ENCODE measurements at regions not wholly inside any gene's neighbourhood (a gene's known extent, or its start where the extent isn't known, plus 50 kb on each side); places are given as distances from the start of the nearest gene placed in this dataset.

GRCh38 chr5:174491265-174491664, 233.1 kb upstream of the MSX2 start:
- in situ Hi-C loops (cut with MboI): no loop called here
- RAD21 ChIA-PET (ENCODE audit: unreplicated experiment): no interaction called here
- Histone ChIP-seq H3K4me1 (ENCODE audit: control insufficient read depth, insufficient read depth, low read length) (no peaks in the 10 kb centered on the region), H2AFZ (ENCODE audit: control insufficient read depth, low read depth, low read length) (no peak overlapping the region), H3K27me3 (replicated peaks in 1 of 2; ENCODE audit: control insufficient read depth in 2 of 2, insufficient read depth in 2 of 2, low read length in 1 of 2) (no peaks in the 10 kb centered on the region), H3K4me3 (no peak overlapping the region), H4K20me1 (ENCODE audit: control insufficient read depth, insufficient read depth) (no peaks in the 10 kb centered on the region), H3K27ac (ENCODE audit: control insufficient read depth, insufficient read depth) (no peak overlapping the region), H3K79me2 (ENCODE audit: control insufficient read depth, insufficient read depth, low read length) (no peaks in the 10 kb centered on the region), H3K9me3 (replicated peaks; ENCODE audit: control insufficient read depth, insufficient read depth, low read length) (no peaks in the 10 kb centered on the region), H3K9ac (ENCODE audit: control insufficient read depth, insufficient read depth, low read length) (no peak overlapping the region), H3K36me3 (ENCODE audit: control insufficient read depth in 2 of 2, insufficient read depth in 2 of 2, low read length in 1 of 2) (no peaks in the 10 kb centered on the region), H3K4me2 (ENCODE audit: control insufficient read depth, insufficient read depth) (no peak overlapping the region)
- BruUV-seq (replicated peaks): no TSS peak
- CTCF ChIA-PET: no interaction called here
- TF ChIP-seq, protein P1, sequence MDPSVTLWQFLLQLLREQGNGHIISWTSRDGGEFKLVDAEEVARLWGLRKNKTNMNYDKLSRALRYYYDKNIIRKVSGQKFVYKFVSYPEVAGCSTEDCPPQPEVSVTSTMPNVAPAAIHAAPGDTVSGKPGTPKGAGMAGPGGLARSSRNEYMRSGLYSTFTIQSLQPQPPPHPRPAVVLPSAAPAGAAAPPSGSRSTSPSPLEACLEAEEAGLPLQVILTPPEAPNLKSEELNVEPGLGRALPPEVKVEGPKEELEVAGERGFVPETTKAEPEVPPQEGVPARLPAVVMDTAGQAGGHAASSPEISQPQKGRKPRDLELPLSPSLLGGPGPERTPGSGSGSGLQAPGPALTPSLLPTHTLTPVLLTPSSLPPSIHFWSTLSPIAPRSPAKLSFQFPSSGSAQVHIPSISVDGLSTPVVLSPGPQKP (IDR thresholded peaks at IDR 0.05; ENCODE audit: low read depth, low read length): no peak
- TF ChIP-seq ZNF207 (IDR thresholded peaks at IDR 0.05; ENCODE audit: borderline replicate concordance) (no peak), RELA (IDR thresholded peaks at IDR 0.05; ENCODE audit: borderline replicate concordance, partially characterized antibody) (no peak), RB1 (IDR thresholded peaks at IDR 0.05; ENCODE audit: borderline replicate concordance) (no peak)
- TF ChIP-seq, protein P2, sequence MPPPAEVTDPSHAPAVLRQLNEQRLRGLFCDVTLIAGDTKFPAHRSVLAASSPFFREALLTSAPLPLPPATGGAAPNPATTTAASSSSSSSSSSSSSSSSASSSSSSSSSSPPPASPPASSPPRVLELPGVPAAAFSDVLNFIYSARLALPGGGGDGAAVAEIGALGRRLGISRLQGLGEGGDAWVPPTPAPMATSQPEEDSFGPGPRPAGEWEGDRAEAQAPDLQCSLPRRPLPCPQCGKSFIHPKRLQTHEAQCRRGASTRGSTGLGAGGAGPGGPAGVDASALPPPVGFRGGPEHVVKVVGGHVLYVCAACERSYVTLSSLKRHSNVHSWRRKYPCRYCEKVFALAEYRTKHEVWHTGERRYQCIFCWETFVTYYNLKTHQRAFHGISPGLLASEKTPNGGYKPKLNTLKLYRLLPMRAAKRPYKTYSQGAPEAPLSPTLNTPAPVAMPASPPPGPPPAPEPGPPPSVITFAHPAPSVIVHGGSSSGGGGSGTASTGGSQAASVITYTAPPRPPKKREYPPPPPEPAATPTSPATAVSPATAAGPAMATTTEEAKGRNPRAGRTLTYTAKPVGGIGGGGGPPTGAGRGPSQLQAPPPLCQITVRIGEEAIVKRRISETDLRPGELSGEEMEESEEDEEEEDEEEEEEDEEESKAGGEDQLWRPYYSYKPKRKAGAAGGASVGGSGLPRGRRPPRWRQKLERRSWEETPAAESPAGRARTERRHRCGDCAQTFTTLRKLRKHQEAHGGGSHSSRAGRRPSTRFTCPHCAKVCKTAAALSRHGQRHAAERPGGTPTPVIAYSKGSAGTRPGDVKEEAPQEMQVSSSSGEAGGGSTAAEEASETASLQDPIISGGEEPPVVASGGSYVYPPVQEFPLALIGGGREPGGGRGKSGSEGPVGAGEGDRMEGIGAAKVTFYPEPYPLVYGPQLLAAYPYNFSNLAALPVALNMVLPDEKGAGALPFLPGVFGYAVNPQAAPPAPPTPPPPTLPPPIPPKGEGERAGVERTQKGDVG (CRISPR knock-in tag; IDR thresholded peaks at IDR 0.05): no peak
- ATAC-seq: no peak
- SMC1A ChIA-PET (ENCODE audit: uncharacterized antibody, unreplicated experiment): no interaction called here
- intact Hi-C loops (cut with micrococcal nuclease; ENCODE audit: unreplicated experiment): no loop called here
- DNase-seq (ENCODE audit: low read depth, low spot score): no peak
- no peak for FAIRE-seq
- POLR2A ChIA-PET: no interaction called here
- WGBS (ENCODE audit: insufficient coverage, insufficient replicate concordance, low lambda C conversion rate, missing lambda C conversion rate): 17% methylated on average over 5 of the region's 5 CpGs

All from GM12878 (cell line).